ENCODE measurements at regions not wholly inside any gene's neighbourhood (a gene's known extent, or its start where the extent isn't known, plus 50 kb on each side); places are given as distances from the start of the nearest gene placed in this dataset.

GRCh38 chr4:129783596-129783995, 687.6 kb downstream of the C4orf33 start:
- no peaks in the 10 kb centered on the region for H3K9me3 ChIP-seq
- FAIRE-seq (no peak), ATAC-seq (no peak), DNase-seq (ENCODE audit: low read depth in 1 of 2, low spot score in 1 of 2) (no peak)
- POLR2A ChIA-PET, result no interaction called here
- no peak overlapping the region for H3K27ac ChIP-seq
- H3K4me1 ChIP-seq, result no peaks in the 10 kb centered on the region
- CTCF ChIA-PET, result no interaction called here
- no peak overlapping the region for H3K4me3 ChIP-seq
- 28% methylated on average over 5 of the region's 5 CpGs for WGBS (ENCODE audit: missing lambda C conversion rate)
- H3K4me2 ChIP-seq, result no peak overlapping the region
- TF ChIP-seq RAD21 (conservative IDR thresholded peaks at IDR 0.05 in 1 of 2, IDR thresholded peaks at IDR 0.05 in 1 of 2) (no peak), POLR2A (IDR thresholded peaks at IDR 0.05; ENCODE audit: low read length) (no peak), PHF8 (IDR thresholded peaks at IDR 0.05; ENCODE audit: borderline replicate concordance, low read depth) (no peak), BHLHE40 (IDR thresholded peaks at IDR 0.05; ENCODE audit: low read depth, low read length) (no peak), TFCP2L1 (CRISPR knock-in tag; IDR thresholded peaks at IDR 0.05) (no peak), REST (IDR thresholded peaks at IDR 0.05) (no peak), GATA3 (IDR thresholded peaks at IDR 0.05; ENCODE audit: borderline replicate concordance) (no peak), FOSB (CRISPR knock-in tag; IDR thresholded peaks at IDR 0.05) (no peak), TP53 (CRISPR knock-in tag; IDR thresholded peaks at IDR 0.05) (no peak), HOXA7 (CRISPR knock-in tag; IDR thresholded peaks at IDR 0.05) (no peak), ZNF302 (CRISPR knock-in tag; IDR thresholded peaks at IDR 0.05) (no peak), HMGXB4 (CRISPR knock-in tag; IDR thresholded peaks at IDR 0.05; ENCODE audit: borderline replicate concordance) (no peak), JUNB (IDR thresholded peaks at IDR 0.05) (no peak), ESRRA (IDR thresholded peaks at IDR 0.05; ENCODE audit: borderline replicate concordance, low read length) (no peak), RFX5 (IDR thresholded peaks at IDR 0.05) (no peak)

GRCh38 chr4:129788486-129788885, 692.5 kb downstream of the C4orf33 start:
- H3K27ac ChIP-seq, result no peak overlapping the region
- H3K9me3 ChIP-seq, result no peaks in the 10 kb centered on the region
- no peak overlapping the region for H3K4me3 ChIP-seq
- TF ChIP-seq CHD2 (IDR thresholded peaks at IDR 0.05; ENCODE audit: low read length, partially characterized antibody), result no peak
- no peak for TF ChIP-seq HOXB5 (CRISPR knock-in tag; IDR thresholded peaks at IDR 0.05)
- no peak for TF ChIP-seq HDAC2 (IDR thresholded peaks at IDR 0.05)
- no peak for TF ChIP-seq ZC3H11A (IDR thresholded peaks at IDR 0.05)
- no peak for TF ChIP-seq GATA3 (IDR thresholded peaks at IDR 0.05; ENCODE audit: borderline replicate concordance)
- TF ChIP-seq CTCF (IDR thresholded peaks at IDR 0.05), result no peak
- TF ChIP-seq EP300 (IDR thresholded peaks at IDR 0.05), result no peak
- TF ChIP-seq ZSCAN20 (CRISPR knock-in tag; IDR thresholded peaks at IDR 0.05), result no peak
- H3K4me1 ChIP-seq, result no peaks in the 10 kb centered on the region
- POLR2A ChIA-PET, result no interaction called here
- FAIRE-seq (no peak), ATAC-seq (no peak), DNase-seq (ENCODE audit: low read depth in 1 of 2, low spot score in 1 of 2) (no peak)
- no peak overlapping the region for H3K4me2 ChIP-seq
- WGBS (ENCODE audit: missing lambda C conversion rate), result 12% methylated on average over 3 of the region's 3 CpGs
- CTCF ChIA-PET, result interaction anchor here (0.6 to 0.7 kb wide), 2 partner anchors 32 to 81 kb away, joined by 3 read pairs; no protein-coding TSS in a partner anchor

All from A549 (cell line).